ENCODE measurements at regions not wholly inside any gene's neighbourhood (a gene's known extent, or its start where the extent isn't known, plus 50 kb on each side); places are given as distances from the start of the nearest gene placed in this dataset.

DNA sequence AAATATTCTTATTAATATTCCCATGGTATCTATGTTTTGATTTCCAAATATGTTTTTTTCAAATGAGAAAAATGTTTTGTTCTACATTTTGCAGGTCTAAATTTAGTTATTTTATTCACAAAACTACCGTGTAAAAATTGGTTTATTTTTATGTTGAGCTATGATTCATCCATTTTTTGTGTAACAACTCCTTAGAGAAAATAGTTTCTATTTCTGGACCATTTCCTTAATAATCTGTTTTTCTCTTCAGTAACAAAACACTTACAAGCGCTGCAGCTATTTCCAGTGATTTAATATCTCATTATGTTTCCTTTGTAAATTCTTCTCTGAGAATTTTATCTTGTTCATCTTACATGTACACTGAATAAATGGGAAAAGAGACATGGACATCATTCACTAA is 550.7 kb upstream of the SLITRK5 start:
- TF ChIP-seq POLR2AphosphoS5 (IDR thresholded peaks at IDR 0.05; ENCODE audit: low read depth, low read length): no peak
- TF ChIP-seq TAF1 (IDR thresholded peaks at IDR 0.05; ENCODE audit: borderline replicate concordance, insufficient read depth, low read length): no peak
